GM21367 (cell line): ENCODE measurements at regions not wholly inside any gene's neighbourhood (a gene's known extent, or its start where the extent isn't known, plus 50 kb on each side); places are given as distances from the start of the nearest gene placed in this dataset.
"Not testable (repeated sequence)": the region's sequence is repeated elsewhere in the genome, so short reads cannot be mapped to it uniquely, and the experiment has no call there.

Experiments used
- ATAC-seq: cut with Tn5 transposase; IDR thresholded peaks from one replicate; pipeline ENCODE4 v1.9.1; 2021; ENCODE audit not compliant: unreplicated experiment

DNA sequence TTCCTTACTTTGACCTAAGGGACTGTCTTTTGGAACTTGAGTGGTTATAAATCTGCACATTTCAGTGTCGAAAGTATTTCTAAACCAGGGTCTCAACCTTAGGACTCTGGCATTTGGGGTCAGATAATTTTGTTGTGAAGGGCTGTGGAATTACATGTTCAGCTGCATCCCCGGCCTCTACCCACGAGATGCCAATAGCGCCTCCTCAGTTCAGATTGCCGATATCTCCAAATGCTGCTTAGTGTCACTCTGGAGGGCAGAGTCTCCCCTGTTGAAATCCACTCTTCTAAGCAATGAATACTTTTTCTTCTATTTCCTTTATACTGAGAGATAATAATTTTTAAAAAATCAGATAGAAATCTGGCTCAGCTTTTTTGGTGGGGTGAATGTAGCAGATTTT is 379.4 kb upstream of the RGS6 start:
- ATAC-seq = no peak

GRCh38 chr14:71553779-71554178 is 378.4 kb upstream of the RGS6 start:
- no peak for ATAC-seq

- no peak for ATAC-seq
Observed at GRCh38 chr14:71554323-71554722, 377.9 kb upstream of the RGS6 start.

- peak; percentile 18 for ATAC-seq
Observed at GRCh38 chr14:71554959-71555612, 377.1 kb upstream of the RGS6 start.

DNA sequence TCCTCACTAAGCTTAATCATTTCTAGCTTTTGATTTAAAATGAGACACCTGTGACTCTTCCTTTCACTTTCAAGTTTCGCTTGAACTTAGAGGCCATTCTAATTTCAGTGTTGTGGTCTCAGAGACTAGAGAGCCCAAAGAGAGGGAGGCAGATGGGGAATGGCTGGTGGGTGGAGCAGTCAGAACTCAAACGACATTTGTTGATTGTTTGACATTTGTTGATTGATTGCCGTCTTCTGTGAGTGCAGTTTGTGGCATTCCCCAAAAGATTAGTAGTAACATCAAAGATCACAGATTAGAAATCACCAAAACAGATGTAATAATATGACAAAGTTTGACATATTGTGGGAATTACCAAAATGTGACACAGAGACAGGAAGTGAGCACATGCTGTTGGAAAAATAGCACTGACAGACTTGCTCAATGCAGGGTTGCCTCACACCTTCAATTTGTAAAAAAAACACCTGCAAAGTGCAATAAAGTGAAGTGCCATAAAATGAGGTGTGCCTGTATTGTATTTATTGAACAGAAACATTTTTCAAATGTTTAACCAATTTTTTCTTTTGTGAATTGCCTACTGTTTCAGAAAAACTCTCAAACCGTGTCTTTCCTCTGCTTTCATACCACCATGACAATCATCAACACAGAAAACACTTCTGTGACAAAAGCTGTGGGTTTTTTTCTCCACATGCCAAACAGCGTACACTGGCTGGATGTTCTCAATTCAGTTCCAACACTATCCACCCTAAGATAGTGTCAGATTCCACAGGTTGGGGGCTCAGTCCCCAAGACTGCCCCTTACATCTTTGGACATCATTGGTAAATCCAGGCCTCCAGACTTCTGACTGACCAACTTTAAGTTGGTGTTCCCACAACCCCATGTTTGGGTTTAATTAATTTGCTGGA is 376.3 kb upstream of the RGS6 start:
- peak; percentile 68 for ATAC-seq

- no peak for ATAC-seq
Observed at GRCh38 chr14:71556730-71557129, 375.5 kb upstream of the RGS6 start.

- no peak for ATAC-seq
Observed at GRCh38 chr14:71557351-71557750, 374.9 kb upstream of the RGS6 start.

- not testable (repeated sequence) for ATAC-seq
Observed at GRCh38 chr14:71558943-71559342, 373.3 kb upstream of the RGS6 start.

- no peak for ATAC-seq
Observed at GRCh38 chr14:71560751-71561150, 371.5 kb upstream of the RGS6 start.

DNA sequence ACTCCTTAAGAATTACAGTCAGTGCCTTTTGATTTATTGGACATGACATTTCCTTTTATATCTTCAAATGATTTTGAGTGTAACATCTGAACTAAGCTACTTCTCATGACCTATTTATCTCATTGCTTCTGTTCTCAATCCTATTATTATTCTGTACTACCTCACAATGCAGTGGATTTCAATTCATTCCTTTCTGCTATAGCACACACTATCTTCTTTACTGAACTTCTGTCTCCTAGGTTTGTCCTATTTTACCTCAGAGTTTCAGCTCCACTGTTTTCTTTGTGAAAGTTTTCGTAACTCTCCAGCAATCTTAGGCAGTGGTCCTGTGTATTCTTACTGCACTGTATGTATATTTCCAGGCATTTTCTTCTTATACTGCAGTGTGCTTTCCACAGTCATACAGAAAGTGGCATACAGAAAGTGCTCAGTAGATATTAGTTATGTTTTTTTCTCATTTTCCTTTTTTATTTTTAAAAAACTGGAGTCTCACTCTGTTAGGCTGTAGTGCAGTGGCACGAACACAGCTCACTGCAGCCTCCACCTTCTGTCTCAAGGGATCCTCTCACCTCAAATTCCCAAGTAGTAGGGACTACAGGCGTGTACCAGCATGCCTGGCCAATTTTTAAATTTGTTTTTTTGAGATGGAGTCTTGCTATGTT is 368.6 kb upstream of the RGS6 start:
- ATAC-seq = no peak

DNA sequence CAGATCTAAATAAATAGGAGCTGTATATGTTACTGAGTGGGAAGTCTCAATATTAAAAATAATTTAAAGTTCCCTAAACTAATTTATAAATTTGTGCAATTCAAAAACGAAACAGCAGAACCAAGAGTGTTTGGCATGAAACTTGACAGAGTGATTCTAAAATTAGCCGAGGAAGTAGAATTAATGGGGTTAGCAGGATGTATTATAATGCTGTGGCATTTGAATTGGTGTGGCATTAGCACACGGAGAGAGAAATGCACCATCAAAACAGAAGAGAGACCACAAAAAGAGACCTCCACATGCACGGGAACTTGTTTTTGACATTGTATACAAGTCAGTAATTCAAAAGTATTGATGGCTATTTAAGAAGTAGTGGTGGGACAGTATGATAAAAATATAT is 366.0 kb upstream of the RGS6 start:
- peak; percentile 66 for ATAC-seq

DNA sequence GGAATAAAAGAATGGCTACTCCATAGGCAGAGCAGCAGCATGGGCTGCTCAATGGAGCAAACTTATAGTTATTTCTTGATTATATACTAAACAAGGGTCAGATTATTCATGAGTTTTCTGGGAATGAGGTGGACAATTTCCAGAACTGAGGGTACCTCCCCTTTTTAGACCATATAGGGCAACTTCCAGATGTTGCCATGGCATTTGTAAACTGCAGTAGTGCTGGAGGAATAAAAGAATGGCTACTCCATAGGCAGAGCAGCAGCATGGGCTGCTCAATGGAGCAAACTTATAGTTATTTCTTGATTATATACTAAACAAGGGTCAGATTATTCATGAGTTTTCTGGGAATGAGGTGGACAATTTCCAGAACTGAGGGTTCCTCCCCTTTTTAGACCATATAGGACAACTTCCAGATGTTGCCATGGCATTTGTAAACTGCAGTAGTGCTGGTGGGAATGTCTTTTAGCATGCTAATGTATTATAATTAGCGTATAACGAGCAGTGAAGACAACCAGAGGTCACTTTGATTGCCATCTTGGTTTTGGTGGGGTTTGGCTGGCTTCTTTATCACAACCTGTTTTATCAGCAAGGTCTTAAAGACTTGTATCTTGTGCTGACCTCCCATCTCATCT is 364.6 kb upstream of the RGS6 start:
- not testable (repeated sequence) for ATAC-seq

- ATAC-seq = no peak
Observed at GRCh38 chr14:71574976-71575375, 357.3 kb upstream of the RGS6 start.

- no peak for ATAC-seq
Observed at GRCh38 chr14:71576472-71576871, 355.8 kb upstream of the RGS6 start.

DNA sequence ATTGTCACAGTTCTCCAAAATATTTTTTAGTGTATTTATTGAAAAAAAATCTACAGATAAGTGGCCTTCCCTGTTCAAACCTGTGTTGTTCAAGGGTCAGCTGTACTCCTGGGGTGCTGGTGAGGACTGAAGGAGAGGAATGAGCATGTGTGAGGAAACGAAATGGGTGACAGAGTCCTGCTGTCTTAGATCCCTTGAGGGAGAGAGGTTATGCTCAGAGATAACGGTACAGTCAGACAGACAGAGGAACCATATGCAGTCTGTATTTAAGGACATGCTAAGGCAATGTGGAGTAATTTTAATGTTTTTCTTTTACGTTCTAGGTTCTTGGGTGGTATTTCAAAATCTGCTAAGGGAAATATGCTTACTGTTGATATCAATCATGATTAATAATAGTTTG is 352.9 kb upstream of the RGS6 start:
- ATAC-seq = no peak

DNA sequence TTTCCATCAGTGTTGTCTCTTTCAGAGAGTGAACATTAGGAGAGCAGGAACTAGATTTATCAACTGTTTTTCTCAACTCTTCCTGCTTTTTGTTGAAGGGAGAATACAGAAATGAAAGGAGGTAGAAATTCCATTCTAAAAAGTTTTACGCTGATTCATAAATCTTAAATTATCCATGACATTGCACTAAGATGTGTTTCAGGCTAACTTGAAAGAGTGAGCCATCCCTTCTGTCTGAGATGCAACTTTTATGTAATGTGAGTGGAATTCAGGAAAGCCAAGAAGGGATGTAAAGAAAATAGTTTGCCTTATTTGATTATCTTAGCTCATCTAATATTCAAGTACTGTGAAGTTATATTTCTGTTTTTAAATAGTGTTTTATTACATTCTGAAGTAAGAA is 349.5 kb upstream of the RGS6 start:
- ATAC-seq = no peak

DNA sequence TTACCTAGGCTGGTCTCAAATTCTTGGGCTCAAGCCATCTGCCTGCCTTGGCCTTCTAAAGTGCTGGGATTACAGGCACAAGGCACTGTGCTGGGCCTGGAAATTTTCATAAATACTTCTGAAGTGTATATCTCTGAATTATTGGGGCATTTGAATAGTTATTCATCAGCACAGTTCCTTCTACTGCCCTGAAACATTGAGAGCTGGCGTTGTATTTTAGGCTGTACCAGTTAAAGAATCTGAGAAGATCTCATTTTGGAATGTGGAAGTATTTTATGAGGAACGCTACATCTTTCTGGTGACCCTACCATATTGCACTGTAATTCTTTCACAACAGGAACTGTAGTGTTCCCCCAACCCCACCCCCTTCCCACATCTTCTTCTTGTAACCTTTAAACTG is 349.0 kb upstream of the RGS6 start:
- no peak for ATAC-seq

- no peak for ATAC-seq
Observed at GRCh38 chr14:71583705-71584104, 348.5 kb upstream of the RGS6 start.

DNA sequence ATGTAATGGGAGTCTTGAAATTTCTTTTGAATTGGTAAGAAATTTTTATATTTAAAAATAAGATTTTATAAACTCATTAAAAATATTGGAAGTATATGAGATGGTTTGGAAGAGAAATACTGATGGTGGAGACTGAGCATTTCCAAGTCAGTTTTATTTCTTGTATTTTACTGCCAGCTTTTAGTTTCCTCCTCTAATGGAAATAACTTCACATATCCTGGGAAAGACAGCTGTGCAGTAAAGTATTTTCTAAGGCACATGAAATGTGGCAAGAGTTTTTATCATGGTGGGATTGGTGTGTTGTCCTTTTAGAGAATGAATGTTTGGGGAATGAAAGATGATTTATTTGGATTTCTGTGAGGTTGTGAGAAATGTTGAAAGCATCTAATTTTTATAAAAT is 346.9 kb upstream of the RGS6 start:
- no peak for ATAC-seq

- no peak for ATAC-seq
Observed at GRCh38 chr14:71586131-71586897, 345.9 kb upstream of the RGS6 start.

- no peak for ATAC-seq
Observed at GRCh38 chr14:71588028-71588427, 344.2 kb upstream of the RGS6 start.
